Activated CD4-positive, alpha-beta T cell treated with anti-CD3 and anti-CD28 coated beads, Interleukin-2, amount 50 U/mL, for 48 hours (primary cell): ENCODE measurements at regions not wholly inside any gene's neighbourhood (a gene's known extent, or its start where the extent isn't known, plus 50 kb on each side); places are given as distances from the start of the nearest gene placed in this dataset.
"Not testable (repeated sequence)": the region's sequence is repeated elsewhere in the genome, so short reads cannot be mapped to it uniquely, and the experiment has no call there.

Experiments used
- DNase-seq, 2 experiments: peaks; one replicate each; pipeline ENCODE4 v3.0.0-alpha.2; 2020

DNA sequence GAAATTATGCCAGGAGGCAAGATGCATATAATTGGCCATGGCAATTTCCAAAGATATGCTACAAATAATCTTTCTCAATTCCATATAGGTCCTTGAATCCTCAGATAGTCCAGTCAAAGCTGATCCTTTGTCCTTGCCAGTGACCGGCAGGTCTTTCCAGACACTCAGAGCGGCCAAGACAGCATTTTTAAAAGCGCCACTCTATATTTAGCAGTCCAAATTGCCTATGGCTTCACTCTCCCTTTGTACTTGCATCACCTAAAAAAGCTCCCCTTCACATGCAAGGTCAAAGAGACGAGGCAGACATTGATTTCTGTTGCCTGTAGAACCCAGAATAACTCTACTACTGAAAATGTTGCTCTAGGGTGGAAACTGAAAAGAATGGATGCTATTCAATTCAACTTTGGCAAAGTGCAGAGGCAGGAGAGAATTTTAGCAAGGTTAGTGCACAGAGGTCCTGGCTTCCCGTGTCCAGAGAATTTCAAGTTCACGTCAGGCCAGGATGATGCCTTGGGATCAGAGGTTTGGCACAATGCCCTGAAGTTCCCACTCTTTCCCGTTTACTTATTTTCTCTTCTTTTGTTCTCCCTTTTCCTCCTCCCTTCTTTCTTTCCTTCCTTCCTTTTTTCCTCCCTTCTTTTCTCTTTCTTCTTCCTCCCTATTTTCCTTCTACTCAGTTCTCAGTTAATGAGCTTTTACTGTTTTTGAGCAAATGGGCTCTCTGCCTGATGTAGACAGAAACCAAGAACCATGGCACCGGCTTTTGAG is 108.5 kb downstream of the KCNK1 start:
- DNase-seq: no peak

GRCh38 chr1:233723387-233723786 is 109.5 kb downstream of the KCNK1 start:
- no peak for DNase-seq

DNA sequence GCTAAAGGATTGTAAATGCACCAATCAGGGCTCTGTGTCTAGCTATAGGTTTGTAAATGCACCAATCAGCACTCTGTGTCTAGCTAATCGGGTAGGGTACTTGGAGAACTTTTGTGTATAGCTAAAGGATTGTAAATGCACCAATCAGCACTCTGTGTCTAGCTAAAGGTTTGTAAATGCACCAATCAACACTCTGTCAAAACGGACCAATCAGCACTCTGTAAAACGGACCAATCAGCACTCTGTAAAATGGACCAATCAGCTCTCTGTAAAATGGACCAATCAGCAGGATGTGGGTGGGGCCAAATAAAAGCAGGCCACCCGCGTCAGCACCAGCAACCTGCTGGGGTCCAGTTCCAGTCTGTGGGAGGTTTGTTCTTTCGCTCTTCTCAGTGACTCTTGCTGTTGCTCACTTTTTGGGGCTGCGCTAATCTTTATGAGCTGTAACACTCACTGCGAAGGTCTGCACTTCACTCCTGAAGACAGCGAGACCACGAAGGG is 110.3 kb downstream of the KCNK1 start:
- DNase-seq: not testable (repeated sequence)

DNA sequence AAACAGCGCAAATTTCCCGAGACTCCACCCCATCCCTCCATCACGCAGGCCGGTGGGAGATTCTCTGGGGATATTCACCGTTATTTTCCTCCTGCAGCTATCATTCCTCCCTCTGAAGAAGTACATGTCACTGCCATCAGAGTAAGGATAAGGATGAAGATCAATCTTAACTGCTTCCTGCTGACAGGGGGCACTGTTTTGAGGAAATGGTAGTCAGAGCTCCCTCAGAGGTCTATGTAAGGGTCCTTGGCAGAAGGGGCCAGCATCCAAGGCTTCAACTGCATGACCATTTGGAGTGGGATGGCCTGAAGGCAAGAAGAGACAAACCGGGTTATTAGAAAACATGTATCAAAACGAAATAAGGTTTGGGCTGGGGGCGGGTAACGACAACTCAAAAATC is 111.5 kb downstream of the KCNK1 start:
- DNase-seq: no peak

- DNase-seq: no peak
Observed at GRCh38 chr1:233728721-233729120, 114.8 kb downstream of the KCNK1 start.

DNA sequence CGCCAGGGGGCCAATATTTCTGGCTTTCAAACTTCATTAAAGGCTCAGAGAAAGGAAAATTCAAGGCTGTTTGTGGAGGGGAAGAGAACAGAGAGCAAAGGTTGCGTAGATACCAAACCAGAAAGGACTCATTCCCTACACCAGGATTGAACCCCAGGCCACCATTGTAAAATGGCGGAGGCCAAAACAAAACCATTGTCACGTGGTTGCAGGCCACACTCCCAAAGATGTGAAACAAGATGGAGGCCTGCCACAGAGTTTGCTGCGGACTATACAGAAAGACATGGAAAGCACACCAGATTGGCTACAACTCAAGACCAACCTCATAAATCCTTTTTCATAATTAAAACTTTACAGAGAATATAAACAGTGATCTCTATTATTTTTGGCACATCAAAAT is 116.5 kb downstream of the KCNK1 start:
- DNase-seq: no peak

GRCh38 chr1:233730809-233731208 is 116.9 kb downstream of the KCNK1 start:
- DNase-seq: no peak

- DNase-seq: no peak
Observed at GRCh38 chr1:233732206-233732605, 118.3 kb downstream of the KCNK1 start.

DNA sequence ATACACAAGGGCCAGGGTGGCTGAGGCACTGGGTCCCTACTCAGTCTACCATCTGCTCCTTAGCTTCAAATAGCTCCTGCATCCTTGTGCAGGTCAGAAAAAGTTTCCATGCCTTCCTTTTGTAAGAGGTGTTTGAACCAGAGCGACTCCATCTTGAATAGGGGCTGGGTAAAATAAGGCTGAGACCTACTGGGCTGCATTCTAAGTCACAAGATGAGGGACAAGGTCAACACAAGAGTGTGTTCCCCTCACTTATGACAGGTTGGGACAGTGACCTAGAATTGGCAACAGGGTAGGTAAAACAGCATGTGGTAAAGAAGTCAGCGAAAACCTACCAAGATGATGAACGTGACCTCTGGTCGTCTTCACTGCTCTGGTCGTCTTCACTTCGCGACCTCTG is 120.5 kb downstream of the KCNK1 start:
- DNase-seq: no peak

DNA sequence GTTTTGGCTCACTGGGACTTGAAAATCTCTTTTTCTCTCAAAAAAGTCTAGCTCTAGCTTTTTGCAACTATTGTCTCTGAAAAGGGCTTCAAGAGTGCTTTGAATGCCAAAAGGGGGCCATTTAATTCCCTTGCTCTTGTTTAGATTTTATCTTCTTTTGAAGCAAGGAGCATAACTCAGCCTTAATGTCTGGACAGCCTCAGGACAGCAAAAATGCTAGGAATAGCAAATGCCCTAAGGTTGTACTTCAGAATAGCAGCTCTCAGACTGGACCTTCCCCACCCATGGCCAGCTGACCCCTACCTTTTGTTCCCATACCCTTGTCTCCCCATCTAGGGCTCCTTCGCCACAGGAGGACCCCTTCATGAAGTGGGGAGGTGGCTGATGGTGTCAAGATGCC is 121.4 kb downstream of the KCNK1 start:
- no peak for DNase-seq

GRCh38 chr1:233735847-233736246 is 121.9 kb downstream of the KCNK1 start:
- DNase-seq: no peak

DNA sequence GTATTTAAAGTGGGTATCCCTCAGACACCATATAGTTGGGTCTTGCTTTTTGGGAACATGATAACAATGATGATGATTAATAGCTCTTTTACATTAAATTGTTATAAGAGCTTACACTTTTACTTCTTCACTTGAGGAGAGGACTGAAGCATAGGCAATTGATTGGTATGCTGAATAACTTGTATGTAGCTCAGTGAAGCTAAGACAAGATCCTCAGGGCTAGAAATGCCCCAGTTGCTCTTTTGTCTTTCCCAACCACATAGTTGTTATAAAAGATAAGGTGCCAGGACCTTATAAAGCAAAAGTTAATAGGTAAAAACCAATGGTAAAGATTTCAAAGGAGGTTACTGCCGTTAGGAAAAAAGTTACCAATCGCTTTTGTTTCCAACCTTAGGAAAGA is 123.4 kb downstream of the KCNK1 start:
- no peak for DNase-seq

DNA sequence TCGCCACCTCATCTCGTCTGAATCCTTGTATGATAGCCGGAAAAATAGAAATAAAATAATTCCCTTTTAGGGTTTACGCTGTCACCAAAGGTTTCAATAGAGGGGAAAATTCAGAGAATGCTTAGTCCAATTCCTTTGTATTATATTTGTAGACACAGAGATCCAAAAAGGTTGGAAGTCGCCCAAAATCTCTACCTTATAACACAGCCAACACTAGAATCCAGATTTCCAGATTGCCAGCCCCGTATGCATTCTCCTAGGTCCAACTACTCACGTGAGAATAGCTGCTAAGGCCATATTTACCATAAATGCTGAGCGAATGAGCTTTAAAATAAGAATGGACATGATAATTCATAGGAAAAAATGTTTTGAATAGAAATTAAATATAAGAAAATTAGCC is 124.5 kb downstream of the KCNK1 start:
- no peak for DNase-seq

DNA sequence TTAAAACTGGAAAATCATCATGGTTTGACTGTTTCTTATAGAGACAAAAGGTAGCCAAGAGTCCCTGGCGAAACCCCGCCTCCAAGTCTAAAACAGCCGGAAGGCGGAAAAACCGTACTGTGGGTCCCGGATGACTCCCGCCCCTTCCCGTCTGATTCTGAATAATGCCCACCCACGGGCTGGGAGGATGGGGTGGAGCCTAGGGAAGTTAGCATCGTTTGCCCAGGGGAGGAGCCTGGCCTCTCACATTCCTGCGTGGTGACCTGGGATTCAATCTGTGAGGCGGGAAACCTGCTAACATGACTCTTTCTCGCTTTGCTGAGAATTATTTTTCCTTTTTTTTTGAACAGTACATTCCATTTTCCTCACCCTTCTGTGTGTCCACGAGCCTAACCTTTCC is 124.9 kb downstream of the KCNK1 start:
- DNase-seq: no peak

DNA sequence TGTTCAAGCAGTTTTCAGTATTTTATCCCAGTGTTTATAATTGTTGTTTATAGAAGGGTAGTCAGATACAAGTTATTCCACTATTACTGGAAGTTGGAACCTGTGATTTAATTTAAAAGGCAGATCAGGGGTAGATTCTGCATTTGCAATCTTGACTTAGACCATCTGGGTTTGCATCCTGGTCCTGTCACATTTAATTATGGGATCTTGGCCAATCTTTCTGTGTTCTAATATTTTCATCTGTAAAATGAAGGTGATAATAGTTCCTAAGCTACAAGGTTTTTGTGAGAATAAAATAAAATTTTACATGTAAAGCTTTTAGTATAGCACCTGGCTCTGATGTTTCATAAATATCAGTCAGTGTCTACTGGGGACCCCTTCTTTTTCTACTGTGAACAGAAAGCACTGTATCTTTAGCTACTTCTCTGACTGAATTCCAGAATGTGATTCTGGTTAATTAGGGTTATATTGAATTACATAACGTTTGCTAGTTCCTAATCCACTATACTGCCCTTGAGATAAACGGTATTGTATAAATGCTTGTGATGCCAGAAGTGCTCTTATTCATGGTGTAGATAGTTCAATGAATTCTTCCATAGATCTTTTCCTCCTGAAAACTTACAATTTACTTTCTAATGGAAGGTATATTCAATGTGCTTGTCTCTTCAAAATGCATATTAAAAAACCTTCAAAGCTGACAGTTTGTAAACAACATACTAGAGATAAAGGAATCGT is 131.0 kb downstream of the KCNK1 start:
- no peak for DNase-seq

DNA sequence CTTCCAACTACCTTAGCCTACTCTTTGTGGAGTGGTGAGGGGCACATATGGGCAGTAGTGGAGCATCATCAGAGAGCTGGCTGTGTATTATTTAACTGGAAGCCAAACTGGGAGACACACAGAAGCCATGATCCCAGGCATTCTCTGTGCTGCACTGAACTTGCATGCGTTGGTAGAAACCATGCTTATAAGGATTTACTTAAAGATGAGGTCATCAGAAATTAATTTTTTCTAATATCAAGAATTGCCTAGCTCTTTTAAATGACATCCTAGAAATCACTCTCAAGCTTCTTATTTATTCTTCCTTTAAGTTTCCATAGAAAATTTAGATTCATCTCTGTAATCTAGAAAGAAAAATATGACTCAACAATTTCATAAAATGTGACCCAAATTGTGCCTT is 136.2 kb downstream of the KCNK1 start:
- no peak for DNase-seq

- no peak for DNase-seq
Observed at GRCh38 chr1:233759665-233760064, 144.8 kb upstream of the SLC35F3 start.

DNA sequence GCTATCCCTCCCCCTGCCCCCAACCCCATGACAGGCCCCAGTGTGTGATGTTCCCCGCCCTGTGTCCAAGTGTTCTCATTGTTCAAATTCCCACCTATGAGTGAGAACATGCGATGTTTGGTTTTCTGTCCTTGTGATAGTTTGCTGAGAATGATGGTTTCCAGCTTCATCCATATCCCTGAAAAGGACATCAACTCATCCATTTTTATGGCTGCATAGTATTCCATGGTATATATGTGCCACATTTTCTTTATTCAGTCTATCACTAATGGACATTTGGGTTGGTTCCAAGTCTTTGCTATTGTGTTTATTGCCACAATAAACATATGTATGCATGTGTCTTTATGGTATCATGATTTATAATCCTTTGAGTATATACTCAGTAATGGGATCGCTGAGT is 140.2 kb upstream of the SLC35F3 start:
- not testable (repeated sequence) for DNase-seq

GRCh38 chr1:233777566-233777965 is 126.9 kb upstream of the SLC35F3 start:
- DNase-seq: no peak

- DNase-seq: no peak
Observed at GRCh38 chr1:233780049-233780448, 124.4 kb upstream of the SLC35F3 start.

DNA sequence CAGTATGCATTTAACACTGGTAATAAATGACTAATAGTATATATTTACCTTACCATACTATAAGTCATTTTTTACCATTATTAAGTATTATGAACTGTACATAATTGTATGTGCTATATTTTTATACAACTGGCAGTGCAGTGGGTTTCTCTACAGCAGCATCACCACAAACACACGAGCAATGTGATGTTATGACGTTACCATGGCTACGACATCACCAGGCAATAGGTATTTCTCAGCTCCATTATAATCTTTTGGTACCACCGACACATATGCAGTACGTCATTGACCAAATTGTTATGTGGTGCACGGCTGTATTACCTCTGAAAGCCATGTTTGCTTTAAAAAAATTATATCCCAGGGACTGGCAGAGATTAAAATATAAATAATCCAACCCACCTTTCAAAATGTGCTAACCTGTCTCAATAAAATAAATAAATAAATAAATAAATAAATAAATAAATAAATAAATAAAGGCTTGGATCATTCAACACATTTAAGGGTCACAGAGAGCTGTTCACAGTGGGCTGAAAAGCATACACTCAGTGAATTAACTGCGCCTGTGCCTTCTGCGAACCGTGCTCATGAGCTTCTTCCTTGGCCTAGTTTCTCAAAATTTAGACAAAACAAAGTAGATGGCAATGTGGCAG is 121.4 kb upstream of the SLC35F3 start:
- DNase-seq: no peak

DNA sequence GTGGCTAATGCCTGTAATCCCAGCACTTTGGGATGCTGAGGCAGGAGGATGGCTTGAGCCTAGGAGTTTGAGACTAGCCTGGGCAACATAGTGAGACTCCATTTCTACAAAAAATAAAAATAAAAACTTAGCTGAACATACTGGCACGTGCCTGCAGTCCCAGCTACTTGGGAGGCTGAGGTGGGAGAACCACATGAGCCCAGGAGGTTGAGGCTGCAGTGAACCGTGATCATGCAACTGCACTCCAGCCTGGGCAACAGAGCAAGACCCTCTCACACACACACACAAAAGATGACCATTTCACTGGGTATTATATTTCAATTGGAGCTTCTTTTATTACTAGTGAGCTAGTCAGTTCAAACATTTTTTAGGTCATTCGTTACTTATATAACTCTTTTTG is 116.9 kb upstream of the SLC35F3 start:
- no peak for DNase-seq

DNA sequence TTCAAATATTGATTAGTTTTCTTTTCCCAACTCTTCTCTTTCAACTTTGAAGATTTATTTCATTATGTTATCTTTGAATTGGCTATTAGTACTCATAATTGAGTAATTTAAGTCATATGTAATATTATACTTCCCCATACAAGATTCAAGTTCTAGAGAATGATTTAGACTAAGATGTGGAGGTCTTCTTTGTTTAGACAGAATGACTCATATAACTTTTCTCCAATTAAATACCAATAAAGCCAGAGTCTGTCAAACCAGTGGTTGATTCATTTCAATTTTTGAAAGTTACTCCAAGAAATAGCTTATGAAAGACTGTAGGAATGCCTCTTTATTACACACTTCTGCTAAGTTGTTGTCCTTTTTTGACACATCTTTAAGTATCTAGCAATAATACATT is 115.8 kb upstream of the SLC35F3 start:
- DNase-seq: no peak

DNA sequence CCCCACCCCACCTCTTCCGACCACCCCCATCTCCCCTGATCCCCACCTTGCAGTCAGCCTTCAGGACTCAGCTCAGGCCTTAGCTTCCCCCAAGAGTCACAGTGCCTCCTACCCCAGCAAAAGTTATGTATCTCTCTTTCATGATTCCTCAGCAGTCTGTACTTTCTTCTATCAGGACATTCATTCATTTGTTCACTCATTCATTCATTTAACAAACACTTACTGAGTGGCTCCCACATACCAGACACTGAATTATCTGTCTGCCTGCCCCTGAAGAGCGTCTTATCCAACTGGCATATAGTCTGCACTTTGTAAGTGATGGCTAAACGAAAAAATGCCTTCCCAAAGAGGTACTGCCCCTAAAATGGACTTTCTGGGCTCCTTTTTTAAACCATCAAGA is 114.4 kb upstream of the SLC35F3 start:
- no peak for DNase-seq
